ENCODE measurements at regions not wholly inside any gene's neighbourhood (a gene's known extent, or its start where the extent isn't known, plus 50 kb on each side); places are given as distances from the start of the nearest gene placed in this dataset.

GRCh38 chr22:27164781-27165503, 507.6 kb downstream of the MIAT start:
- TF ChIP-seq CTCF (IDR thresholded peaks at IDR 0.05; ENCODE audit: insufficient read depth, low read depth, low read length) = no peak
- no peak for TF ChIP-seq EZH2 (IDR thresholded peaks at IDR 0.05; ENCODE audit: insufficient read depth, low read length)

All from astrocyte (in vitro differentiated cells and primary cell).